ENCODE measurements at regions not wholly inside any gene's neighbourhood (a gene's known extent, or its start where the extent isn't known, plus 50 kb on each side); places are given as distances from the start of the nearest gene placed in this dataset.

GRCh38 chr16:86891631-86892030 lies 313.3 kb downstream of the FOXL1 start:
- TF ChIP-seq, protein P1, sequence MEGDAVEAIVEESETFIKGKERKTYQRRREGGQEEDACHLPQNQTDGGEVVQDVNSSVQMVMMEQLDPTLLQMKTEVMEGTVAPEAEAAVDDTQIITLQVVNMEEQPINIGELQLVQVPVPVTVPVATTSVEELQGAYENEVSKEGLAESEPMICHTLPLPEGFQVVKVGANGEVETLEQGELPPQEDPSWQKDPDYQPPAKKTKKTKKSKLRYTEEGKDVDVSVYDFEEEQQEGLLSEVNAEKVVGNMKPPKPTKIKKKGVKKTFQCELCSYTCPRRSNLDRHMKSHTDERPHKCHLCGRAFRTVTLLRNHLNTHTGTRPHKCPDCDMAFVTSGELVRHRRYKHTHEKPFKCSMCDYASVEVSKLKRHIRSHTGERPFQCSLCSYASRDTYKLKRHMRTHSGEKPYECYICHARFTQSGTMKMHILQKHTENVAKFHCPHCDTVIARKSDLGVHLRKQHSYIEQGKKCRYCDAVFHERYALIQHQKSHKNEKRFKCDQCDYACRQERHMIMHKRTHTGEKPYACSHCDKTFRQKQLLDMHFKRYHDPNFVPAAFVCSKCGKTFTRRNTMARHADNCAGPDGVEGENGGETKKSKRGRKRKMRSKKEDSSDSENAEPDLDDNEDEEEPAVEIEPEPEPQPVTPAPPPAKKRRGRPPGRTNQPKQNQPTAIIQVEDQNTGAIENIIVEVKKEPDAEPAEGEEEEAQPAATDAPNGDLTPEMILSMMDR (IDR thresholded peaks at IDR 0.05) = no peak
- TF ChIP-seq ZFX (IDR thresholded peaks at IDR 0.05; ENCODE audit: borderline replicate concordance) = no peak

Data from 22Rv1 (cell line).